CD4-positive, alpha-beta T cell treated with Interferon alpha-2 for 1 hour (primary cell): ENCODE measurements at regions not wholly inside any gene's neighbourhood (a gene's known extent, or its start where the extent isn't known, plus 50 kb on each side); places are given as distances from the start of the nearest gene placed in this dataset.
"Not testable (repeated sequence)": the region's sequence is repeated elsewhere in the genome, so short reads cannot be mapped to it uniquely, and the experiment has no call there.

Experiments used
- DNase-seq, 2 donors: peaks; one replicate each; pipeline ENCODE4 v3.0.0-alpha.2; 2020 to 2022

- not testable (repeated sequence) for DNase-seq
Measured at GRCh38 chr10:46810222-46810621, 101.0 kb upstream of the PTPN20 start.

DNA sequence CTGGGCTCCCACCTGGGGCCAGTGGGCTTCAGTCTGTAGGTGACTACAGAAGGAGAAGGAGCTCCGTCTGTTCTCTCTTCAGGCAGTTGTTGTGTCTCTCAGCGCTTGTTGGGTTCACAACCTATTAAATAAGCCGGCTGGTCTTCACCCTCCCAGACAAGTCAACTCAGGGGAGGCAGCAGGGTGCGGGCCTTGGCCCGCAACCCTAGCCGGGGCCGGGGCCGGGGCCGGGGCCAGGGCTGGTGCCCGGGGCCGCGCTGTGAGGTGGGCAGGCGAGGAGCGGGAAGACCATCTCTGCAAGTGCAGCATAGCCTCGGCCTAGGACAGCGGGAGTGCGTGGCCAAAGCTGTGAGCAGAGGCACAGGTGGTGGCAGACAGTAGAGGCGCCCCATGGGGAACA lies 95.1 kb upstream of the PTPN20 start:
- DNase-seq, result not testable (repeated sequence)

- peak in 1 of 2 donors; percentile 0 for DNase-seq
Measured at GRCh38 chr10:46840393-46841050, 70.7 kb upstream of the PTPN20 start.

DNA sequence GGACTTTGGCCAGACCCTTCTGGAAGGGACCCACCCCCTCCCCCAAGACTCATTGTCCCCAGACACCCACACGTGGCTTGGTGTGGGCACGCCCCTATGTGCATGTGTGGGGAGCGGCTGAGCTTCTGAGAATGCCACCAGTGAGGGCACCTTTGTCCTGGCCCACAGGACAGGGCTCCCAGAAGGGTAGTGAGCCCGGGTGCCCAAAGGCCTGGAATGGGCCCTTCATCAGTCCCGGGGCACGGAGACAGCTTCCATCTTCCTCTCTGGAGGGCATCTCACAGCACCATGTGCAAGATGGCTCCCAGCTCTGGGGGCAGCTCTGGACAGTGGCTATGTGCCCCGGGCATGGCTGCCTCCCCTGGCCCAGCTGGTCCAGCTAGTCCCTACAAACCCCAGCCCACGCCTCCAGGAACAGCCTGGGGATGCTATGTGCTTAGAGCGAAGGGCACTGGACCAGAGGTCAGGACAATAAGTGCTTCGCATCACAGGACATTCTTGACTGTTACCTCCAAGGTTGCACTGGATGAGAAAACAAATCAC lies 70.1 kb upstream of the PTPN20 start:
- not testable (repeated sequence) for DNase-seq

GRCh38 chr10:46845194-46845593 lies 66.0 kb upstream of the PTPN20 start:
- DNase-seq, result not testable (repeated sequence)

- DNase-seq, result not testable (repeated sequence)
Measured at GRCh38 chr10:46845640-46846039, 65.6 kb upstream of the PTPN20 start.

- not testable (repeated sequence) for DNase-seq
Measured at GRCh38 chr10:46860753-46861152, 50.5 kb upstream of the PTPN20 start.
